GM18505 (cell line): ENCODE measurements at regions not wholly inside any gene's neighbourhood (a gene's known extent, or its start where the extent isn't known, plus 50 kb on each side); places are given as distances from the start of the nearest gene placed in this dataset.
A peak's percentile ranks its signal among the peaks of the same experiment; 100 is the strongest.

Experiments
- ATAC-seq: cut with Tn5 transposase; IDR thresholded peaks from one replicate; pipeline ENCODE4 v1.9.1; 2021; ENCODE audit not compliant: unreplicated experiment
- POLR2A ChIP-seq: IDR thresholded peaks from 4 replicates; pipeline ENCODE4 v1.6.1; 2011; ENCODE audit warnings: borderline replicate concordance; ENCODE audit not compliant: insufficient read depth, insufficient read length; ENCODE audit errors: extremely low read depth

DNA sequence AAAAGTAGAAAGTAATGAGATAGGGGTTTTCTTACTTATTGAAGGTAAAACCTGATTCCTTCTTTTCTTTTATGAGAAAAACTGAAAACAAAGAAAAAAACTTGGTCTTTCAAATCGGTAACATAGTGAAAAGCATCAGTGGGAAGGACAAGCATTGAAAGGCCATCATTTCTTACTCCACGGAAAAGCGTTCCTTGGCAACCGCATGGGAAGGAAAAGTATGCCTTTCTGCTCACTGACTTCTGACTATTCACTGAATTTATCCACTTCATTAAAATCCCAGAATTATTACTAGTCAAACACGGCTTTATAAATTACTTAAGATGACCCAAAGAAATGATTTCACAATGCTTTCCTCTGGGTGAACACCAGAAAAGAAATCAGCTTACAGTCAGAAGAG is 646.7 kb downstream of the TLL1 start:
- no peak for ATAC-seq
- no peak for TF ChIP-seq POLR2A

DNA sequence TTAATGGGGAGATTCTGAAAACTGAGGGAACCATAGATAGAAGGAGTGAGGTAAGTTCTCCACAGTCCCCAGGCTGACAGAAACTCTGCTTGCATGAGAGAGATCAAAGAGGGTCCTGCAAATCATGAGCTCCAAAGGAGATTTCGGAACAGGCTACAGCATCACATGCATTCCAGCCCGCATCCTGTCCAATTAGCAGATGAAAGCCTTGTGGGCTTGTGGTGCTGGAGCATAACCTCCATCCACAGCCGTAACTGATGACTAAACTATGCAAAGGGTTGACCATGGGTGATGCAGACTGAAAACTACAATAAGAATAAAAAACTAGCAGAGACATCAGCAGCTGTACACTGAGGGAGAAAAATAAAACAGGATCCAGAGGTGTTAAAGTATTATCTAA is 654.5 kb downstream of the TLL1 start:
- ATAC-seq: no peak
- no peak for TF ChIP-seq POLR2A

DNA sequence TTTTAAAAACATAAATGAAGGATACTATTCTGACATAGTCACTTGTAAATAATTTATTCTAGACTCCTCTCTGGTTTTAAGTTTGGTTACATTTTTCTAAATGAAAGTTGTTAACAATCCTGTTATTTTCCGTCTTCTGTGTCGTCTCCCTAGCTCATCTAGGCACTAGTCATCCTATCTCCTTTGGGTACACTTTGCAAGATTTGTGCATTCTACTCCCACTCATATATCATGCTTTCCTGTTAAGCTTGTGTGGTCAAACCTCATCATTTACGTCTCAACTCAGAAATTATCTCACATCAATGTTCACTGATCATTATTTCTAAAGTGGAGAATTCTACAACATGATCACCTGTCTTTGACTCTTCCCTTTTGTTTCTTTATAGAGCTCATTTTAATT is 658.7 kb downstream of the TLL1 start:
- ATAC-seq: no peak
- no peak for TF ChIP-seq POLR2A

DNA sequence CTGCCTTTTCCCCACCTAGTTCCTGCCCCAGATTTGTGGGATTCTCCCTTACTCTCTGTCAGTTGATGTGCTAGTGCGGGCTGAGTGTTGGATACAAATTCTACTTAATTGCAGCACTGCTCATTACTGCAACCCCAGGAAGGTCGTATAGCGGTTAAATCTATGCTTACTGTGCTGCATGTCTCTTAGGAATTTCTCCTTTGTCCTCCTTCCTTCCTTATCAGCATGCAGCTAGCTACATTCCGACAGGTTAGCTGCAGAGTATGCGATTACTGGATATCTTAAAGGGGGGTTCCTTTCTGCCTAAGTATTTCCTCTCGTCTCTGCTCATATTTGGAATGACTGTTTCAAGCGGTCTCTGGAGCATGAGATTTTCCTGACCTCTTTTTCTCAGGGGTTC is 662.8 kb downstream of the TLL1 start:
- no peak for ATAC-seq
- TF ChIP-seq POLR2A: no peak

DNA sequence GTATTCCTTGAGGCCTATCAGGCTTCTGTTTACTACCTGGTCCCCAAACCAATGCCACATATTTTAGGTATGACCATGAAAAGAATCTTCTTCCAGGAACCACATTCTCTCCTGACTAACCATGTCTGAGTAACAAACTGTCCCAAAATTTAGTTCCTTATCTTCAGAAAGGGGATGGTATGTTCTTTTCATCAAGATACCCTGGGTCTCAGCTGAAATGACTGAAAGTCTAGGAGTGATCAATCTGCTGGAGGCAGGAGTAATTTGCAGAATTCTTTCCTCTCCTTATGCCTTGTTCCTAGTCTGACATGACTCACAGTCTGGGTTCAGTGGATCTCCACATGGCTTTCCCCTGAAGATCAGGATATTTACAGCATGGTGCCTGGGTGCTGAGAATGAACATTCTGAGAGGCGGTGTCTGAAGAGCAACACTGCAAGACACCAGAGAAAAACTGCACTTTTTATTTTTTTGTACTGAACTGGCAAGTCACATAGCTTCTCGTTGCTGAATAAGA is 665.5 kb downstream of the TLL1 start:
- no peak for ATAC-seq
- TF ChIP-seq POLR2A: no peak

DNA sequence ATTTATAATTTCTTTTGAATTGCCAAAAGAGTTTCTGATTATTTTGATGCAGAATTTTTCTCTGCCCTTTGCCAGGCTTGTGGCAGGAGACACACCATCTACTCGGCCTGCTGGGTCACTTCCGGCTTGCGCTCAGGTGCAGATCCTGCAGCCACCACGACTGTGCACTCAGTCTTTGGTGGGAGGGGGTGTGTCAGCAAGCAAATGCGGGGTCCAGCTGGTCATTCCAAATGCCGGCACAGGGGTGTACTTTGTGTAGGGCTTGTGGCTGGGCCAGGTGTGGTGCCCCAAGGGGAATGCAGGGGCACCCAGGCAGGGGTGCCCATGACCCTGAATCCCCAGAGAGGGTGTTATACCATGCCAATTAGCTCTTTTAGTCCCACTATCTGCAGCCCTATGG is 673.0 kb downstream of the TLL1 start:
- no peak for TF ChIP-seq POLR2A
- no peak for ATAC-seq

DNA sequence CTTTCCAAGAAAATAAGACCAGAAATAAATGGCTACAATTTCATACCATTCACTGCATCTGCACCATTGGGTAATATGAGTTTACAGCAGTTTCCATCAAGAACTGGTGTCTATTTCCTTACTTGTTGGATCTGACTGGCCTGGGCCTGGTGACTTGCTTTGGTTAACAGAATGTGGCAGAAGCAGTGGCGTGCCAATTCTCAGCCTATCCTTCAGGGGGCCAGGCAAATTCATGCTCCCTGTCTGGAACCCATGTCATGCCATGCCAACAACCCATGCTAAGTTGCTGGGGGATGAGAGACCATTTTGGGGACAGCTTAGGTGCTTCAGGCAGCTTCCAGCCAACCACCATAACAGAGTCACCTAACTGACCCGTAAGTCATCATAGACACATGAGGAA is 656.7 kb downstream of the SPOCK3 start:
- ATAC-seq: no peak
- TF ChIP-seq POLR2A: no peak

DNA sequence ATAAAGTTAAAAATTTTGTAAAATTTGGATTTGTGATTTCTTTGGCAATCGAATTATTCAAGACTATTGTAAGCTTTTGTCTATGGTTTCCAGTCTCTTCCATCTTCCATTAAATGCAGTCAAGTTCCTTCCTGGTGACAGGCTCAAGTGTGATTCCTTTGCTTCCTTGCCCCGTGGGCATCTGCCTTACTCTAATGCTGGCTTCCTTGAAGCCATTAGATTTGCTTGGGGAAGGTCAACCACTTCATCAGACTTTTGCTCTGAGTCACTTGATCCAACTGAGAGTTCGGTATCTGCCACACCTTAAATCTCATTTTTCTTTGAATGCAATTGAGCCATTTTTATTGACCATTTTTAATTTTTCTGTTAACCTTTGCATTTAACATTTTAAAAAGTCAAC is 648.8 kb downstream of the SPOCK3 start:
- ATAC-seq: no peak
- TF ChIP-seq POLR2A: no peak

DNA sequence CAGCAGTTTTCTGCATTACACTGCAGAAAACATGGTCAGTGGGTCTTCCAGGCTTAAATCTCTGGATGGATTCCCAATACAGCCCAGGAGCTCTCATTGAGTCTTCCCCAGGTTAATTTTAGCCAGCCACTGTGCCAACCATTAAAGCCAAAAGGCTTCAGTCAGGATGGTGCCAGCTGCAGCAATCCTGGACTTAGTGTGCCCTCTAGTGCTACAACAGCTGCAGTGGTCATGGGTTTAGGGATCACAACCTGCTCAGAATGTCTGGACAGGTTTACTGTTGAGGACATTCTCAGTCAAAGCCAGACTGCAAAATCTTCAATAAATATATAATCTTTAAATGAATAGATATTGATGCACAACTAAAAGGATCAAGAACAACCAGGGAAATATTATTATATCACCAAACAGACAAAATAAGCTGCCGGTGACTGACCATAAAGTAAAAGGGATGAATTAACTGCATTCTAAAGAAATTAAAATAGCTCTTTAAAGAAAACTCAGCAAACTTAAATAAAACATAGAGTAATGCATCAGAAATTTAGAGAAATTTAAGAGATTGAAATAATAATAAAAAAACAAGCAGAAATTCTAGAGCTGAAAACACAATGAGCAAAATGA is 639.9 kb downstream of the SPOCK3 start:
- ATAC-seq: peak; percentile 90
- no peak for TF ChIP-seq POLR2A

DNA sequence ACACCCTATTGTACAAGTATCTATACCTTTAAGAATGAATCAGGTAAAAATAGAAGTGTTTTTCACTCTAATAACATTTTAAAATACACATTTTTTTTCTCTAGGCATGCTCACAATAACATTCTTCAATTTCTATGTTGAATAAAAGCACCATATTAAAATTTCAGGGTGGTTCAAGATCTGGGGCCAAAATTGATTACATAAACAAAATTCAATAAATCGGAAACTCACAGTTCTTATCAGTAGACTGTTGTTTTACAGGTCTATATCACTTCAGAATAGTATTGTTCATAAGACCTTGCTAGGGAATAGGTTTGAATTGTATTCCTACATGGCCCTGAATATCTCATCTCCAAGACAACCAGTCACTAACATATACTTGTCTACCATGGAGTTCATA is 634.0 kb downstream of the SPOCK3 start:
- no peak for TF ChIP-seq POLR2A
- ATAC-seq: no peak

DNA sequence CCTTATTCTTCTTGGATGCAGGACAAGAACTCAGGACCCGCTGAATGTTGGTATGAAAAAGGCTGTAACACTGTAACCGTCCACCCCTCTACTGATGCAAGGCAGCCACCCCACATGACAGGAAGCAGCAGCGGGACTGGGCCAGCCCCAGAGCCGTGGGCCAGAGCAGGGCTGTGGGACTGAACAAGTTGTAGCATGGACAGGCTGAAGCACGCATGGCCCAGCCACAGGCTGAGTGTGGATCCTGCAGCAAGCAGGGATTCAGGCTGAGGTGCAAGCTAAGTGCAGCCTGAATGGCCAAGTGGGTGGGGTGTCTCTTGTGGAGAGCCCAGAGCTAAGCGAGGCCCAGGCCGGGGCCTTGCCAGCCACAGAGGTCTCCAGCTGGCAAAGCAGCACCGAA is 632.2 kb downstream of the SPOCK3 start:
- ATAC-seq: no peak

DNA sequence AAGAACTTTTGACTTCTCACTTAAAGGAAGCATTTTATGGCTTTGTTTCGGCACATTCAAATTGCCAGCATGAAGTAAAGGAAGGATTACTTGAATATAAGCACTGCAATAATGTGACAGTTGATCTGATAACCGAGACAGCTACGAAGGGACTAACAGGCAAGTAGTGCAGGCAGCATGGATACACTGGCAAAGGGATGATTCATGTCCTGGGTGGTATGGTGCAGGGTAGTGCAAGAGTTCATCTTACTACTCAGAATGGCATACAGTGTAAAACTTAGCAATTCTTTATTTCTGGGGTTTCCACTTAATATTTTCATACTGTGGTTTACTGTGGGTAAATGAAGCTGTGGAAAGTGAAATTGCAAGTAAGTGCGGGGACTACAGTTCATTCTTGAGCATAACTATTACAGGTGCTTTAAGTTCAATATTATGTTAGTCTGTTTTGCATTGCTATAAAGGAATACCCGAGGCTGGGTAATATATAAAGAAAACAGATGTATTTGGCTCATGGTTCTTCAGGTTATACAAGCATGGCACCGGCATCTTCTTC is 611.8 kb downstream of the SPOCK3 start:
- ATAC-seq: no peak

More for the DNA sequence above, 632.2 kb downstream of the SPOCK3 start:
- no peak for TF ChIP-seq POLR2A

DNA sequence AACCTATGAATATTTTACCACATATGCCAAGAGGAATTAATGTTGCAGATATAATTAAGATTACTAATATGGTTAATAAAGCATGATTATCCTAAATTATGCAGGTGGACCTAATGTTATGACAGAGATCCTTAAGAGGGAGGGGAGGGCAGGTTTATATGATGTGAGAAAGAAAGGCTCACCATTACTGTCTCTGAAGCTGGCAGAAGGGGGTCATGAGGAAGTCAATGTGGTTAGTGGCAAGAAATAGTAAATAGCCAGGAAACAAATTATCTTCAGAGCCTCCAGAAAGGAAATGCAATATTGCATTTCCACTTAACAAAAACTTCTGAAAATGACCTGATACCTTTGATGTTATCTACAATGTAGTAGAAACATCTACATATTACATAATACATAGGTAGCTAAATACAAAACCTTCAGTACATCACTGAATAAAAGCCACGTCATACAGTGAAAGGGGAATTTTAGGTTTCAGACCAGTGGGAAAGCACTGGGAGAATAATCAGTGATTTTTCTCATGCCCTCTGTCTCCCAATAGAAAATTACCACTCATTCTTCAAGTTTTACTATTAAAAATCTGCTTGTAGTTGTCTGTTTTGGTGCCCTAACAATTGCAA is 609.2 kb downstream of the SPOCK3 start:
- TF ChIP-seq POLR2A: no peak
- no peak for ATAC-seq

More for the DNA sequence above, 611.8 kb downstream of the SPOCK3 start:
- TF ChIP-seq POLR2A: no peak

DNA sequence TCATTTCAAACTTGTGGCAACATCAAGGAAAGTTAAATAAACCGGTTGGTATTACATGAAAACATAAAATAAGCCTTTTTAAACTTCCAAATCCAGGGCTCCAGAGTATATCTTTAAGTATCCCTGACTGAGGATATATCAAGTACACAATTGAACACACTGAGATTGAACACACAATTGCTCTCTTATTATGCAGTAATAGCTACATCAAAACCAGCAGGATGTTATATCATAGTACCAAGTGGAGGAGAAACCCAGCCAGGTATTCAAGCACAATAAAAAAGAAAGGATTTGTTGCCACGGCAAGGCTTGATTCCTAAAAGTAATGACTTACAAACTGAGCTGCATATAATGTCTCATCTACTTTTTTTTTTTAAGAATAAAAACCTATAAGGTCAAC is 605.8 kb downstream of the SPOCK3 start:
- no peak for TF ChIP-seq POLR2A
- no peak for ATAC-seq
